Heart left ventricle (tissue), 16 donors: ENCODE measurements at regions not wholly inside any gene's neighbourhood (a gene's known extent, or its start where the extent isn't known, plus 50 kb on each side); places are given as distances from the start of the nearest gene placed in this dataset.

ENCODE experiments used
- ATAC-seq, 4 donors: fragments of 200-7000 bp; cut with Tn5 transposase; one replicate each; pipeline ENCODE4 v1.9.1; 2020 to 2022; ENCODE audit warnings: moderate library complexity in 4 of 4, mild to moderate bottlenecking in 3 of 4, moderate number of reproducible peaks in 1 of 4
- DNase-seq, 5 donors: peaks; one replicate each; pipeline ENCODE4 v3.0.0-alpha.2; 2020
- H3K27ac ChIP-seq, 12 donors: fragments of 200-600 bp; sonication (generic) in 4 of 12; one replicate each; pipeline versions ENCODE4 v1.5.0 to v1.8.0; 2016 to 2022; ENCODE audit warnings: mild to moderate bottlenecking in 2 of 12
- H3K27me3 ChIP-seq, 9 donors: fragments of 200-600 bp; sonication (generic) in 2 of 9; one replicate each; pipeline versions ENCODE4 v1.5.1 to v1.8.0; 2016 to 2022; ENCODE audit warnings: mild to moderate bottlenecking in 3 of 9
- H3K36me3 ChIP-seq, 9 donors: fragments of 200-600 bp; sonication (generic) in 2 of 9; one replicate each; pipeline versions ENCODE4 v1.5.0 to v1.8.0; 2018 to 2022; ENCODE audit warnings: mild to moderate bottlenecking in 2 of 9
- H3K4me1 ChIP-seq, 12 donors: fragments of 200-600 bp; sonication (generic) in 4 of 12; one replicate each; pipeline versions ENCODE4 v1.5.0 to v1.8.0; 2016 to 2022; ENCODE audit warnings: mild to moderate bottlenecking in 3 of 12
- H3K4me3 ChIP-seq, 12 donors: fragments of 200-600 bp; sonication (generic) in 4 of 12; one replicate each; pipeline versions ENCODE4 v1.5.0 to v1.8.0; 2017 to 2022; ENCODE audit warnings: mild to moderate bottlenecking in 9 of 12, moderate library complexity in 4 of 12
- H3K9me3 ChIP-seq, 12 donors: fragments of 200-600 bp; sonication (generic) in 4 of 12; one replicate each; pipeline versions ENCODE4 v1.5.0 to v1.8.0; 2016 to 2022; ENCODE audit warnings: mild to moderate bottlenecking in 1 of 12
- POLR2A ChIP-seq, 2 donors: fragments of 450-650 bp; IDR thresholded peaks; one replicate each; pipeline ENCODE4 v1.6.1; 2017; ENCODE audit warnings: antibody characterized with exemption in 2 of 2, mild to moderate bottlenecking in 2 of 2, moderate library complexity in 2 of 2
- WGBS, 4 donors: extraction: QIAGEN DNeasy Blood & Tissue Kit in 2 of 4; methylation state at CpG; one replicate each; pipeline versions ENCODE4 v1.1.5 to v1.1.7; 2013 to 2018; 5-methylcytosine and 5-hydroxymethylcytosine counted together
- intact Hi-C, 10 donors: fragments of 100-400 bp; cut with DNase I; formaldehyde crosslinking; loops; one replicate each; pipeline versions ENCODE4 v1.11.1 to v1.14.2; 2022
- TF ChIP-seq, protein P1 (sequence below), 12 donors: fragments of 200-600 bp; sonication (generic) in 4 of 12; IDR thresholded peaks; one replicate each; pipeline versions ENCODE4 v1.5.0 to v1.8.0; 2018 to 2022; ENCODE audit warnings: antibody characterized with exemption in 12 of 12, mild to moderate bottlenecking in 5 of 12
- donor health status: ischemic (EF 13 %, LVEDD 7.1; RV severe dilation, severe dysfunction).
- donor health status: healthy with polysubstance abuse.
- donor health status: DM: no; HTN: yes; CAD: no.
- donor health status: DM: no; HTN: no; CAD: no.
- donor health status: ischemic (EF 25% LVEDD 6.9; RV normal size, moderate dysfunction).
- donor health status: ischemic (EF 25% LVEDD 5.7; RV mildly dilated, moderate dysfunction).
- donor health status: healthy.
- donor health status: DM: yes; HTN: yes; CAD: no.
- donor health status: ischemic (EF 35%, LVEDD 5.7; RV mildly dilated, moderate dysfunction).
- donor health status: nonischemic (EF 11% LVEDD 7.7; RV severe dilation, severe dysfunction).
- donor health status: DM: yes; HTN: yes; CAD: no.
- donor health status: PGD.
- donor health status: ischemic (EF 29% LVEDD 5.4; RV normal size, mild dysfunction).
- donor health status: nonischemic (EF 23%, LVEDD 6.1; RV moderate dilation, normal function).

DNA sequence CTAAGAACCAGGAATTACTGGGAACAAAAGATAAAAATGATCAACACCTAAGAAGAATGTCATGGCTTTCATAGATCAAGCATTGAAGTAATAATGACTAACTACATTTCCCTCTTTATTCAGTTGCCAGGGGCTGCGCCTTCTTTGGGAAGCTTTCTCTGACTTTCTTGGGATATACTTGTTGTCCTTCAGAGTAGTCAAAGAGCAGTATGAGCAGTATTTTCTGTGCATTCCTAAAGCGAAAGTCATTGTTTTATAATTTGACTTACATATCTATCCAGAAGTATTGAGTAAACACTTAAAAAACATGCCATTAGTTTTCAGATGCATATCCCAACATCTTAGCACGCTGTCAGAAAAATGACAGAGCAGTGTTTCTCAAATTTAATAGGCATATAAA, 2412.4 kb downstream of the PCDH9 start:
- intact Hi-C loops: no loop called here
- H3K9me3 ChIP-seq: peaks cover 0 to 3% (median 0%) of the 10 kb centered on the region in 12 donors
- no peak overlapping the region for H3K27ac ChIP-seq
- TF ChIP-seq, protein P1, sequence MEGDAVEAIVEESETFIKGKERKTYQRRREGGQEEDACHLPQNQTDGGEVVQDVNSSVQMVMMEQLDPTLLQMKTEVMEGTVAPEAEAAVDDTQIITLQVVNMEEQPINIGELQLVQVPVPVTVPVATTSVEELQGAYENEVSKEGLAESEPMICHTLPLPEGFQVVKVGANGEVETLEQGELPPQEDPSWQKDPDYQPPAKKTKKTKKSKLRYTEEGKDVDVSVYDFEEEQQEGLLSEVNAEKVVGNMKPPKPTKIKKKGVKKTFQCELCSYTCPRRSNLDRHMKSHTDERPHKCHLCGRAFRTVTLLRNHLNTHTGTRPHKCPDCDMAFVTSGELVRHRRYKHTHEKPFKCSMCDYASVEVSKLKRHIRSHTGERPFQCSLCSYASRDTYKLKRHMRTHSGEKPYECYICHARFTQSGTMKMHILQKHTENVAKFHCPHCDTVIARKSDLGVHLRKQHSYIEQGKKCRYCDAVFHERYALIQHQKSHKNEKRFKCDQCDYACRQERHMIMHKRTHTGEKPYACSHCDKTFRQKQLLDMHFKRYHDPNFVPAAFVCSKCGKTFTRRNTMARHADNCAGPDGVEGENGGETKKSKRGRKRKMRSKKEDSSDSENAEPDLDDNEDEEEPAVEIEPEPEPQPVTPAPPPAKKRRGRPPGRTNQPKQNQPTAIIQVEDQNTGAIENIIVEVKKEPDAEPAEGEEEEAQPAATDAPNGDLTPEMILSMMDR (IDR thresholded peaks at IDR 0.05): no peak
- TF ChIP-seq POLR2A (IDR thresholded peaks at IDR 0.05): no peak
- H3K4me3 ChIP-seq: no peak overlapping the region
- no peak for DNase-seq
- 78 to 91% (median 87%) methylated on average over 3 of the region's 3 CpGs for WGBS, 4 donors
- no peak for ATAC-seq
- H3K36me3 ChIP-seq: no peaks in the 10 kb centered on the region
- H3K4me1 ChIP-seq: no peaks in the 10 kb centered on the region
- no peaks in the 10 kb centered on the region for H3K27me3 ChIP-seq

GRCh38 chr13:64810750-64811149, 2419.4 kb downstream of the PCDH9 start:
- TF ChIP-seq, protein P1 (IDR thresholded peaks at IDR 0.05): no peak
- no peak for TF ChIP-seq POLR2A (IDR thresholded peaks at IDR 0.05)
- Histone ChIP-seq H3K36me3 (no peaks in the 10 kb centered on the region), H3K27ac (no peak overlapping the region), H3K4me1 (no peaks in the 10 kb centered on the region), H3K9me3 (peaks cover 0 to 10% (median 0%) of the 10 kb centered on the region in 12 donors), H3K4me3 (no peak overlapping the region), H3K27me3 (no peaks in the 10 kb centered on the region)
- intact Hi-C loops: no loop called here
- 79 to 87% (median 84%) methylated on average over 3 of the region's 3 CpGs for WGBS, 4 donors
- no peak for ATAC-seq
- DNase-seq: no peak

GRCh38 chr13:64808704-64809103, 2421.4 kb downstream of the PCDH9 start:
- Histone ChIP-seq H3K27ac (no peak overlapping the region), H3K4me1 (no peaks in the 10 kb centered on the region), H3K9me3 (peaks cover 0 to 10% (median 0%) of the 10 kb centered on the region in 12 donors), H3K4me3 (no peak overlapping the region), H3K27me3 (no peaks in the 10 kb centered on the region), H3K36me3 (no peaks in the 10 kb centered on the region)
- DNase-seq (no peak), ATAC-seq (no peak)
- no peak for TF ChIP-seq POLR2A (IDR thresholded peaks at IDR 0.05)
- TF ChIP-seq, protein P1 (IDR thresholded peaks at IDR 0.05): no peak
- intact Hi-C loops: no loop called here
- 66 to 87% (median 86%) methylated on average over 3 to 4 of the region's 4 CpGs for WGBS, 4 donors

GRCh38 chr13:64801768-64802167, 2428.4 kb downstream of the PCDH9 start:
- WGBS, 4 donors: 37 to 40% (median 38%) methylated on average over 4 of the region's 4 CpGs
- DNase-seq: no peak
- TF ChIP-seq, protein P1 (IDR thresholded peaks at IDR 0.05): no peak
- TF ChIP-seq POLR2A (IDR thresholded peaks at IDR 0.05): no peak
- H3K4me3 ChIP-seq: no peak overlapping the region
- H3K27ac ChIP-seq: no peak overlapping the region
- no peaks in the 10 kb centered on the region for H3K9me3 ChIP-seq
- intact Hi-C loops: no loop called here
- no peaks in the 10 kb centered on the region for H3K4me1 ChIP-seq
- H3K36me3 ChIP-seq: no peaks in the 10 kb centered on the region
- no peaks in the 10 kb centered on the region for H3K27me3 ChIP-seq
- ATAC-seq: no peak
